ENCODE measurements at regions not wholly inside any gene's neighbourhood (a gene's known extent, or its start where the extent isn't known, plus 50 kb on each side); places are given as distances from the start of the nearest gene placed in this dataset.

GRCh38 chr2:4140281-4140970, 437.1 kb downstream of the DCDC2C start:
- no peaks in the 10 kb centered on the region for H3K4me1 ChIP-seq (ENCODE audit: control insufficient read depth, insufficient read depth, low read length)
- H3K4me3 ChIP-seq (ENCODE audit: low read depth, low read length) = no peak overlapping the region
- no peaks in the 10 kb centered on the region for H3K9me3 ChIP-seq (ENCODE audit: control insufficient read depth, insufficient read depth, low read depth, low read length)
- no peak for TF ChIP-seq KLF10 (tag by site-specific recombination; IDR thresholded peaks at IDR 0.05)
- TF ChIP-seq ZNF670 (tag by site-specific recombination; IDR thresholded peaks at IDR 0.05; ENCODE audit: low read depth) = no peak
- no peak for TF ChIP-seq ZNF747 (tag by site-specific recombination; IDR thresholded peaks at IDR 0.05)
- TF ChIP-seq ZNF629 (tag by site-specific recombination; IDR thresholded peaks at IDR 0.05) = no peak
- TF ChIP-seq ZNF362 (tag by site-specific recombination; IDR thresholded peaks at IDR 0.05) = no peak
- no peak for TF ChIP-seq ZNF274 (IDR thresholded peaks at IDR 0.05; ENCODE audit: low read length)
- no peak for TF ChIP-seq ZNF274 (tag by site-specific recombination; IDR thresholded peaks at IDR 0.05; ENCODE audit: borderline replicate concordance)
- TF ChIP-seq PRDM1 (tag by site-specific recombination; IDR thresholded peaks at IDR 0.05) = no peak
- TF ChIP-seq ZBTB6 (tag by site-specific recombination; IDR thresholded peaks at IDR 0.05) = no peak
- no peak for TF ChIP-seq ZNF148 (tag by site-specific recombination; IDR thresholded peaks at IDR 0.05; ENCODE audit: borderline replicate concordance)
- TF ChIP-seq YY1 (tag by site-specific recombination; IDR thresholded peaks at IDR 0.05) = no peak
- no peak for TF ChIP-seq ZNF658 (tag by site-specific recombination; IDR thresholded peaks at IDR 0.05)
- TF ChIP-seq ZNF488 (tag by site-specific recombination; IDR thresholded peaks at IDR 0.05) = no peak
- TF ChIP-seq TRIM28 (IDR thresholded peaks at IDR 0.05; ENCODE audit: borderline replicate concordance, low read length) = no peak
- TF ChIP-seq KLF17 (tag by site-specific recombination; IDR thresholded peaks at IDR 0.05) = no peak
- no peak for TF ChIP-seq ZNF350 (tag by site-specific recombination; IDR thresholded peaks at IDR 0.05)
- no peak for TF ChIP-seq ZBTB17 (tag by site-specific recombination; IDR thresholded peaks at IDR 0.05)
- no peak for TF ChIP-seq ZNF664 (tag by site-specific recombination; IDR thresholded peaks at IDR 0.05)
- no peaks in the 10 kb centered on the region for H3K36me3 ChIP-seq (ENCODE audit: control insufficient read depth in 2 of 2, insufficient read depth in 1 of 2, low read length in 2 of 2)
- no peak overlapping the region for H3K27ac ChIP-seq (ENCODE audit: extremely low read depth, low read depth, low read length)
- CTCF ChIA-PET = interaction anchor here (0.6 kb wide), 1 partner anchor 125 kb away, joined by 3 read pairs; no protein-coding TSS in a partner anchor
- POLR2A ChIA-PET = no interaction called here

- Histone ChIP-seq H3K4me1 (ENCODE audit: control insufficient read depth, insufficient read depth, low read length) (no peaks in the 10 kb centered on the region), H3K36me3 (ENCODE audit: control insufficient read depth in 2 of 2, insufficient read depth in 1 of 2, low read length in 2 of 2) (no peaks in the 10 kb centered on the region), H3K27ac (ENCODE audit: extremely low read depth, low read depth, low read length) (no peak overlapping the region), H3K9me3 (ENCODE audit: control insufficient read depth, insufficient read depth, low read depth, low read length) (no peaks in the 10 kb centered on the region), H3K4me3 (ENCODE audit: low read depth, low read length) (no peak overlapping the region)
- ChIA-PET CTCF (interaction anchor here (0.7 kb wide), 1 partner anchor 634 kb away, joined by 4 read pairs; no protein-coding TSS in a partner anchor), POLR2A (no interaction called here)
- TF ChIP-seq ZEB2 (tag by site-specific recombination; IDR thresholded peaks at IDR 0.05) (no peak), ZNF404 (tag by site-specific recombination; IDR thresholded peaks at IDR 0.05) (no peak), ZNF148 (tag by site-specific recombination; IDR thresholded peaks at IDR 0.05; ENCODE audit: borderline replicate concordance) (no peak), ZNF707 (tag by site-specific recombination; IDR thresholded peaks at IDR 0.05) (no peak), ZNF2 (tag by site-specific recombination; IDR thresholded peaks at IDR 0.05) (no peak), GLIS1 (tag by site-specific recombination; IDR thresholded peaks at IDR 0.05) (no peak), ZNF121 (tag by site-specific recombination; IDR thresholded peaks at IDR 0.05) (no peak), ZFHX2 (tag by site-specific recombination; conservative IDR thresholded peaks at IDR 0.05) (no peak), ZBTB1 (tag by site-specific recombination; IDR thresholded peaks at IDR 0.05) (no peak), ZNF184 (tag by site-specific recombination; IDR thresholded peaks at IDR 0.05) (no peak), ZNF610 (tag by site-specific recombination; IDR thresholded peaks at IDR 0.05; ENCODE audit: borderline replicate concordance) (no peak)
These were observed 441.4 kb downstream of the DCDC2C start for GRCh38 chr2:4144731-4145130.
